Ishikawa (cell line): ENCODE measurements at regions not wholly inside any gene's neighbourhood (a gene's known extent, or its start where the extent isn't known, plus 50 kb on each side); places are given as distances from the start of the nearest gene placed in this dataset.
A peak's percentile ranks its signal among the peaks of the same experiment; 100 is the strongest.

Experiments
- CEBPB ChIP-seq: IDR thresholded peaks from 2 replicates; pipeline ENCODE4 v1.6.1; 2012
- CREB1 ChIP-seq: IDR thresholded peaks from 2 replicates; pipeline ENCODE4 v1.6.1; 2012; ENCODE audit warnings: low read depth
- EGR1 ChIP-seq: IDR thresholded peaks from 2 replicates; pipeline ENCODE4 v1.6.1; 2012
- EP300 ChIP-seq: IDR thresholded peaks from 2 replicates; pipeline ENCODE4 v1.6.1; 2012; ENCODE audit warnings: borderline replicate concordance
- FOXM1 ChIP-seq: IDR thresholded peaks from 2 replicates; pipeline ENCODE4 v1.6.1; 2012; ENCODE audit warnings: low read depth, borderline replicate concordance
- MAX ChIP-seq: IDR thresholded peaks from 2 replicates; pipeline ENCODE4 v1.6.1; 2012
- NFIC ChIP-seq: IDR thresholded peaks from 2 replicates; pipeline ENCODE4 v1.6.1; 2012
- RAD21 ChIP-seq: IDR thresholded peaks from 2 replicates; pipeline ENCODE4 v1.6.1; 2012; ENCODE audit warnings: low read depth
- REST ChIP-seq: IDR thresholded peaks from 2 replicates; pipeline ENCODE4 v1.6.1; 2012; ENCODE audit warnings: low read depth, mild to moderate bottlenecking
- TAF1 ChIP-seq: IDR thresholded peaks from 2 replicates; pipeline ENCODE4 v1.6.1; 2012; ENCODE audit warnings: low read depth, mild to moderate bottlenecking
- TCF12 ChIP-seq: IDR thresholded peaks from 2 replicates; pipeline ENCODE4 v1.6.1; 2012; ENCODE audit warnings: low read depth
- TEAD4 ChIP-seq: IDR thresholded peaks from 2 replicates; pipeline ENCODE4 v1.6.1; 2012
- YY1 ChIP-seq: IDR thresholded peaks from 2 replicates; pipeline ENCODE4 v1.6.1; 2012; ENCODE audit warnings: low read depth
- ZBTB7A ChIP-seq: IDR thresholded peaks from 2 replicates; pipeline ENCODE4 v1.6.1; 2012; ENCODE audit warnings: low read depth
- TF ChIP-seq, protein P1 (sequence below): IDR thresholded peaks from 2 replicates; pipeline ENCODE4 v1.6.1; 2012

- TF ChIP-seq CEBPB (no peak), ZBTB7A (no peak), TAF1 (no peak), EP300 (peak; percentile 74; the same call in 1 of the 2 replicates), TEAD4 (peak; percentile 73), NFIC (peak; percentile 69), TCF12 (peak; percentile 90), RAD21 (no peak), FOXM1 (no peak), MAX (no peak; the same call in 1 of the 2 replicates), EGR1 (no peak), CREB1 (no peak), REST (no peak), YY1 (no peak)
- TF ChIP-seq, protein P1, sequence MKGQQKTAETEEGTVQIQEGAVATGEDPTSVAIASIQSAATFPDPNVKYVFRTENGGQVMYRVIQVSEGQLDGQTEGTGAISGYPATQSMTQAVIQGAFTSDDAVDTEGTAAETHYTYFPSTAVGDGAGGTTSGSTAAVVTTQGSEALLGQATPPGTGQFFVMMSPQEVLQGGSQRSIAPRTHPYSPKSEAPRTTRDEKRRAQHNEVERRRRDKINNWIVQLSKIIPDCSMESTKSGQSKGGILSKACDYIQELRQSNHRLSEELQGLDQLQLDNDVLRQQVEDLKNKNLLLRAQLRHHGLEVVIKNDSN: no peak
These were observed 297.7 kb downstream of the CSNK1G3 start for GRCh38 chr5:123809594-123810221.

GRCh38 chr5:123808461-123809380 lies 296.7 kb downstream of the CSNK1G3 start:
- no peak for TF ChIP-seq TAF1
- no peak for TF ChIP-seq EP300
- TF ChIP-seq TCF12: no peak
- no peak for TF ChIP-seq NFIC
- no peak for TF ChIP-seq TEAD4
- no peak for TF ChIP-seq REST
- no peak for TF ChIP-seq CREB1
- TF ChIP-seq YY1: no peak

GRCh38 chr5:123807177-123807945 lies 295.4 kb downstream of the CSNK1G3 start:
- TF ChIP-seq TAF1: no peak
- TF ChIP-seq CEBPB: no peak
- TF ChIP-seq NFIC: peak; percentile 74
- TF ChIP-seq TCF12: peak; percentile 84
- no peak for TF ChIP-seq RAD21
- TF ChIP-seq TEAD4: peak; percentile 90
- TF ChIP-seq FOXM1: peak; percentile 45
- no peak for TF ChIP-seq EGR1
- peak; percentile 54; the same call in 1 of the 2 replicates for TF ChIP-seq MAX
- peak; percentile 80 for TF ChIP-seq EP300

DNA sequence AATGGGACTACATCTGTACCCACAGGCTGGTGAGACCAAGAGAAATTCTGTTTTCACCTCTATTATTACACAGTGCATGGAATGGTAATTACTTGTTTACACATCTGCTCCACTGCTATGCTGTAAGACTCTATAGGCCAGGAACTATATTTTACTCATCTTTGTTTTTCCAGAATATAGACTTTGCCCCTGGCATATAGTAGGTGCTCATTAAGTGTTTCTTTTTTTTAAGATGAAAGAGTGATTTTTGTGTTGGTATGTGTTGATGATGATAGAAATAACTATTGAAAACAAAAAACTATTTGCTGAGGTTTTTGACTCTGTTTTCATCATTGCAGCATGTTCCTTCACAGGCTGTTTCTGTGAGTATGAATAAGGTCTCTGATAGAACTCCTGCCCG lies 294.7 kb downstream of the CSNK1G3 start:
- no peak for TF ChIP-seq ZBTB7A
- no peak for TF ChIP-seq EP300
- no peak for TF ChIP-seq EGR1
- no peak for TF ChIP-seq NFIC
- no peak for TF ChIP-seq RAD21
- no peak for TF ChIP-seq REST
- TF ChIP-seq YY1: no peak
- no peak for TF ChIP-seq MAX
- TF ChIP-seq CREB1: no peak
- no peak for TF ChIP-seq TAF1
- no peak for TF ChIP-seq FOXM1
- TF ChIP-seq, protein P1: no peak
- TF ChIP-seq TEAD4: no peak
- no peak for TF ChIP-seq TCF12
- no peak for TF ChIP-seq CEBPB
